ENCODE measurements at regions not wholly inside any gene's neighbourhood (a gene's known extent, or its start where the extent isn't known, plus 50 kb on each side); places are given as distances from the start of the nearest gene placed in this dataset.

- Histone ChIP-seq H3K27me3 (ENCODE audit: low read depth) (no peaks in the 10 kb centered on the region), H3K9me3 (no peaks in the 10 kb centered on the region), H3K4me1 (peaks cover 5% of the 10 kb centered on the region), H3K36me3 (no peaks in the 10 kb centered on the region), H3K4me3 (no peak overlapping the region), H3K27ac (no peak overlapping the region)
- no peak for TF ChIP-seq CTCF (IDR thresholded peaks at IDR 0.05)
- DNase-seq: no peak
- ATAC-seq: no peak
- intact Hi-C loops (cut with DNase I): no loop called here
These were observed 331.4 kb upstream of the AZI2 start for GRCh38 chr3:28680050-28680449.

GRCh38 chr3:28682121-28682520 is 333.5 kb upstream of the AZI2 start:
- no peak for DNase-seq
- H3K9me3 ChIP-seq: no peaks in the 10 kb centered on the region
- H3K36me3 ChIP-seq: no peaks in the 10 kb centered on the region
- intact Hi-C loops (cut with DNase I): no loop called here
- no peak for ATAC-seq
- no peak for TF ChIP-seq CTCF (IDR thresholded peaks at IDR 0.05)
- H3K4me1 ChIP-seq: peaks cover 5% of the 10 kb centered on the region
- no peak overlapping the region for H3K27ac ChIP-seq
- no peak overlapping the region for H3K4me3 ChIP-seq
- H3K27me3 ChIP-seq (ENCODE audit: low read depth): no peaks in the 10 kb centered on the region

GRCh38 chr3:28690176-28690575 is 341.6 kb upstream of the AZI2 start:
- Histone ChIP-seq H3K9me3 (no peaks in the 10 kb centered on the region), H3K27me3 (ENCODE audit: low read depth) (no peaks in the 10 kb centered on the region), H3K27ac (no peak overlapping the region), H3K4me1 (no peaks in the 10 kb centered on the region), H3K4me3 (no peak overlapping the region), H3K36me3 (no peaks in the 10 kb centered on the region)
- no peak for TF ChIP-seq CTCF (IDR thresholded peaks at IDR 0.05)
- DNase-seq (no peak), ATAC-seq (no peak)
- intact Hi-C loops (cut with DNase I): no loop called here

GRCh38 chr3:28698706-28699105 is 350.1 kb upstream of the AZI2 start:
- DNase-seq: no peak
- intact Hi-C loops (cut with DNase I): no loop called here
- H3K4me1 ChIP-seq: no peaks in the 10 kb centered on the region
- no peaks in the 10 kb centered on the region for H3K36me3 ChIP-seq
- no peak for ATAC-seq
- no peaks in the 10 kb centered on the region for H3K27me3 ChIP-seq (ENCODE audit: low read depth)
- no peak for TF ChIP-seq CTCF (IDR thresholded peaks at IDR 0.05)
- no peak overlapping the region for H3K4me3 ChIP-seq
- no peaks in the 10 kb centered on the region for H3K9me3 ChIP-seq
- no peak overlapping the region for H3K27ac ChIP-seq

GRCh38 chr3:28699283-28699682 is 350.7 kb upstream of the AZI2 start:
- no peaks in the 10 kb centered on the region for H3K9me3 ChIP-seq
- TF ChIP-seq CTCF (IDR thresholded peaks at IDR 0.05): no peak
- intact Hi-C loops (cut with DNase I): no loop called here
- H3K4me1 ChIP-seq: no peaks in the 10 kb centered on the region
- no peak for ATAC-seq
- no peak overlapping the region for H3K4me3 ChIP-seq
- DNase-seq: no peak
- H3K36me3 ChIP-seq: no peaks in the 10 kb centered on the region
- no peaks in the 10 kb centered on the region for H3K27me3 ChIP-seq (ENCODE audit: low read depth)
- H3K27ac ChIP-seq: no peak overlapping the region

GRCh38 chr3:28700728-28701127 is 352.1 kb upstream of the AZI2 start:
- intact Hi-C loops (cut with DNase I): no loop called here
- no peaks in the 10 kb centered on the region for H3K4me1 ChIP-seq
- no peak overlapping the region for H3K4me3 ChIP-seq
- no peak for TF ChIP-seq CTCF (IDR thresholded peaks at IDR 0.05)
- no peaks in the 10 kb centered on the region for H3K9me3 ChIP-seq
- ATAC-seq (no peak), DNase-seq (no peak)
- no peaks in the 10 kb centered on the region for H3K27me3 ChIP-seq (ENCODE audit: low read depth)
- H3K27ac ChIP-seq: no peak overlapping the region
- no peaks in the 10 kb centered on the region for H3K36me3 ChIP-seq
